PC-3 (cell line): ENCODE measurements at regions not wholly inside any gene's neighbourhood (a gene's known extent, or its start where the extent isn't known, plus 50 kb on each side); places are given as distances from the start of the nearest gene placed in this dataset.

ENCODE experiments used
- ATAC-seq: fragments of 200-7000 bp; cut with Tn5 transposase; 2 replicates; pipeline ENCODE4 v1.9.1; 2020; ENCODE audit warnings: mild to moderate bottlenecking, moderate library complexity
- BruUV-seq: library from RNA; stranded (reverse); fragments of 400-500 nt; replicated peaks from 2 replicates; lab custom pipeline; 2021; lab: Mats Ljungman, UMichigan
- CTCF ChIA-PET: fragments of 300-600 bp; sonication (Branson Sonifier 250); formaldehyde crosslinking; loops from one replicate; lab custom pipeline; 2022; ENCODE audit warnings: antibody characterized with exemption; lab: Charles Lee
- POLR2A ChIA-PET: fragments of 300-600 bp; sonication (Branson Sonifier 250); formaldehyde crosslinking; loops from one replicate; lab custom pipeline; 2022; ENCODE audit warnings: antibody characterized with exemption; ENCODE audit not compliant: unreplicated experiment; lab: Charles Lee
- DNase-seq: peaks from one replicate; pipeline ENCODE4 v3.0.0-alpha.2; 2015
- H2AFZ ChIP-seq: fragments of 300-600 bp; sonication (generic); 2 replicates; pipeline ENCODE4 v1.6.0; 2016; ENCODE audit warnings: antibody characterized with exemption, low read length
- H3F3A ChIP-seq: fragments of 300-600 bp; sonication (generic); one replicate; pipeline ENCODE4 v1.6.0; 2017; ENCODE audit warnings: antibody characterized with exemption, low read length, control low read depth, mild to moderate bottlenecking; ENCODE audit not compliant: unreplicated experiment
- H3K27ac ChIP-seq: fragments of 300-600 bp; sonication (generic); 2 replicates; pipeline ENCODE4 v1.5.1; 2016; ENCODE audit warnings: mild to moderate bottlenecking, low read length
- H3K27me3 ChIP-seq: fragments of 300-600 bp; sonication (generic); 2 replicates; pipeline ENCODE4 v1.6.1; 2016; ENCODE audit warnings: low read length, mixed read lengths
- H3K36me3 ChIP-seq: fragments of 300-600 bp; sonication (generic); 2 replicates; pipeline ENCODE4 v1.6.1; 2016; ENCODE audit warnings: low read depth, mixed run types, low read length, mixed read lengths
- H3K4me1 ChIP-seq: fragments of 300-600 bp; sonication (generic); 2 replicates; pipeline ENCODE4 v1.5.1; 2016; ENCODE audit warnings: low read length; ENCODE audit not compliant: insufficient read depth
- H3K4me2 ChIP-seq: fragments of 300-600 bp; sonication (generic); 2 replicates; pipeline ENCODE4 v1.6.0; 2016; ENCODE audit warnings: low read length
- H3K4me3 ChIP-seq: fragments of 300-600 bp; sonication (generic); 2 replicates; pipeline ENCODE4 v1.5.1; 2016; ENCODE audit warnings: mild to moderate bottlenecking, low read length, mixed read lengths
- H3K79me2 ChIP-seq: fragments of 300-600 bp; sonication (generic); 2 replicates; pipeline ENCODE4 v1.6.1; 2017; ENCODE audit warnings: low read length, mixed read lengths
- H3K9ac ChIP-seq: fragments of 300-600 bp; sonication (generic); 2 replicates; pipeline ENCODE4 v1.6.0; 2016; ENCODE audit warnings: mild to moderate bottlenecking, low read length
- H3K9me2 ChIP-seq: fragments of 300-600 bp; sonication (generic); replicated peaks from 2 replicates; pipeline ENCODE4 v1.6.1; 2016; ENCODE audit warnings: mixed run types, low read length, mixed read lengths
- H3K9me3 ChIP-seq: fragments of 300-600 bp; sonication (generic); 2 replicates; pipeline ENCODE4 v1.6.1; 2016; ENCODE audit warnings: low read length, mixed read lengths
- H4K20me1 ChIP-seq: fragments of 300-600 bp; sonication (generic); 2 replicates; pipeline ENCODE4 v1.6.1; 2016; ENCODE audit warnings: low read length, mixed read lengths
- EZH2 ChIP-seq: fragments of 300-600 bp; sonication (generic); IDR thresholded peaks from one replicate; pipeline ENCODE4 v1.6.1; 2017; ENCODE audit warnings: antibody characterized with exemption, mild to moderate bottlenecking, low read length; ENCODE audit not compliant: unreplicated experiment
- EZH2phosphoT487 ChIP-seq: fragments of 300-600 bp; sonication (generic); IDR thresholded peaks from 2 replicates; pipeline ENCODE4 v1.6.1; 2018; ENCODE audit warnings: mild to moderate bottlenecking, antibody characterized with exemption, low read length, borderline replicate concordance
- intact Hi-C: fragments of 100-400 bp; cut with micrococcal nuclease; formaldehyde crosslinking; loops from 2 replicates; pipeline ENCODE4 v1.9.0; 2023
- TF ChIP-seq, protein P1 (sequence below): fragments of 300-600 bp; sonication (generic); conservative IDR thresholded peaks from 2 replicates; pipeline ENCODE4 v1.5.1; 2017; ENCODE audit warnings: antibody characterized with exemption, low read depth, mild to moderate bottlenecking, low read length

GRCh38 chr12:105956662-105957457 is 181.9 kb downstream of the NUAK1 start:
- DNase-seq (no peak), ATAC-seq (no peak)
- CTCF ChIA-PET = no interaction called here

GRCh38 chr12:105960319-105961083 is 178.3 kb downstream of the NUAK1 start:
- H3K4me2 ChIP-seq = no peak overlapping the region
- CTCF ChIA-PET = no interaction called here
- POLR2A ChIA-PET = no interaction called here

More at GRCh38 chr12:105956662-105957457, 181.9 kb downstream of the NUAK1 start:
- Histone ChIP-seq H3K4me2 (no peak overlapping the region), H3K4me1 (no peaks in the 10 kb centered on the region), H3K9me2 (no peaks in the 10 kb centered on the region), H3F3A (no peaks in the 10 kb centered on the region), H2AFZ (no peak overlapping the region), H3K9ac (no peak overlapping the region), H3K4me3 (no peak overlapping the region), H3K79me2 (no peaks in the 10 kb centered on the region), H4K20me1 (no peaks in the 10 kb centered on the region), H3K9me3 (no peaks in the 10 kb centered on the region), H3K27me3 (0 out of 2 replicates have a peak, but pooled peaks cover 9% of the 10 kb centered on the region), H3K27ac (no peak overlapping the region), H3K36me3 (no peaks in the 10 kb centered on the region)
- POLR2A ChIA-PET = no interaction called here
- no TSS peak for BruUV-seq
- TF ChIP-seq EZH2 = no peak
- TF ChIP-seq, protein P1, sequence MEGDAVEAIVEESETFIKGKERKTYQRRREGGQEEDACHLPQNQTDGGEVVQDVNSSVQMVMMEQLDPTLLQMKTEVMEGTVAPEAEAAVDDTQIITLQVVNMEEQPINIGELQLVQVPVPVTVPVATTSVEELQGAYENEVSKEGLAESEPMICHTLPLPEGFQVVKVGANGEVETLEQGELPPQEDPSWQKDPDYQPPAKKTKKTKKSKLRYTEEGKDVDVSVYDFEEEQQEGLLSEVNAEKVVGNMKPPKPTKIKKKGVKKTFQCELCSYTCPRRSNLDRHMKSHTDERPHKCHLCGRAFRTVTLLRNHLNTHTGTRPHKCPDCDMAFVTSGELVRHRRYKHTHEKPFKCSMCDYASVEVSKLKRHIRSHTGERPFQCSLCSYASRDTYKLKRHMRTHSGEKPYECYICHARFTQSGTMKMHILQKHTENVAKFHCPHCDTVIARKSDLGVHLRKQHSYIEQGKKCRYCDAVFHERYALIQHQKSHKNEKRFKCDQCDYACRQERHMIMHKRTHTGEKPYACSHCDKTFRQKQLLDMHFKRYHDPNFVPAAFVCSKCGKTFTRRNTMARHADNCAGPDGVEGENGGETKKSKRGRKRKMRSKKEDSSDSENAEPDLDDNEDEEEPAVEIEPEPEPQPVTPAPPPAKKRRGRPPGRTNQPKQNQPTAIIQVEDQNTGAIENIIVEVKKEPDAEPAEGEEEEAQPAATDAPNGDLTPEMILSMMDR = no peak
- no peak for TF ChIP-seq EZH2phosphoT487
- intact Hi-C loops = no loop called here

More at GRCh38 chr12:105960319-105961083, 178.3 kb downstream of the NUAK1 start:
- Histone ChIP-seq H3K27me3 (peaks cover 9% of the 10 kb centered on the region; the same call in 1 of the 2 replicates), H3K27ac (no peak overlapping the region), H3K4me1 (no peaks in the 10 kb centered on the region), H3K36me3 (no peaks in the 10 kb centered on the region), H2AFZ (no peak overlapping the region), H3K9me3 (no peaks in the 10 kb centered on the region), H3K79me2 (no peaks in the 10 kb centered on the region), H3K4me3 (no peak overlapping the region), H4K20me1 (no peaks in the 10 kb centered on the region), H3K9ac (no peak overlapping the region), H3F3A (no peaks in the 10 kb centered on the region), H3K9me2 (no peaks in the 10 kb centered on the region)
- ATAC-seq = peak; percentile 81
- intact Hi-C loops = no loop called here
- peak; percentile 75 for DNase-seq
- TF ChIP-seq EZH2 (no peak), EZH2phosphoT487 (no peak)
- TF ChIP-seq, protein P1 = no peak
- BruUV-seq = no TSS peak
